GM12878 (cell line): ENCODE measurements at regions not wholly inside any gene's neighbourhood (a gene's known extent, or its start where the extent isn't known, plus 50 kb on each side); places are given as distances from the start of the nearest gene placed in this dataset.

Experiments used
- ATAC-seq: fragments of 200-7000 bp; cut with Tn5 transposase; 3 replicates; pipeline ENCODE4 v1.9.1; 2020; ENCODE audit warnings: mild to moderate bottlenecking, moderate library complexity
- BruUV-seq: library from RNA; stranded (reverse); fragments of 400-500 nt; replicated peaks from 2 replicates; lab custom pipeline; 2021; lab: Mats Ljungman, UMichigan
- CTCF ChIA-PET: fragments of 300-600 bp; sonication (Branson Sonifier 250); formaldehyde crosslinking; extraction: SDS; loops from one replicate; lab custom pipeline; 2021; ENCODE audit warnings: inconsistent platforms; lab: Yijun Ruan, JAX
- POLR2A ChIA-PET: fragments of 350-600 bp; formaldehyde crosslinking; extraction: SDS; loops from one replicate; lab custom pipeline; 2021; ENCODE audit warnings: inconsistent platforms; lab: Charles Lee
- RAD21 ChIA-PET: fragments of 300-600 bp; sonication (Branson Sonifier 250); formaldehyde crosslinking; loops from one replicate; lab custom pipeline; 2023; ENCODE audit warnings: antibody characterized with exemption; ENCODE audit not compliant: unreplicated experiment; lab: Charles Lee
- SMC1A ChIA-PET: fragments of 300-600 bp; sonication (Branson Sonifier 250); formaldehyde crosslinking; loops from one replicate; lab custom pipeline; 2023; ENCODE audit not compliant: unreplicated experiment, uncharacterized antibody; lab: Charles Lee
- DNase-seq: peaks from one replicate; pipeline ENCODE4 v3.0.0-alpha.2; 2011; ENCODE audit warnings: low read depth, low spot score
- FAIRE-seq: peaks from 3 replicates; lab custom pipeline; 2011; peaks lifted over from hg19 to GRCh38; lab: Jason Lieb, UNC
- H2AFZ ChIP-seq: 2 replicates; pipeline ENCODE4 v1.6.0; 2011; ENCODE audit warnings: low read depth, low read length, control low read depth; ENCODE audit not compliant: control insufficient read depth
- H3K27ac ChIP-seq: 2 replicates; pipeline ENCODE4 v1.5.1; 2011; ENCODE audit warnings: control low read depth; ENCODE audit not compliant: control insufficient read depth, insufficient read depth
- H3K27me3 ChIP-seq, 2 experiments: replicated peaks in 1 of 2; 2 replicates each; pipeline versions ENCODE4 v1.6.0 to v1.6.1; 2011; ENCODE audit warnings: low read length in 1 of 2; ENCODE audit not compliant: control insufficient read depth in 2 of 2, insufficient read depth in 2 of 2
- H3K36me3 ChIP-seq, 2 experiments: 2 replicates each; pipeline ENCODE4 v1.5.1; 2011; ENCODE audit warnings: low read length in 1 of 2; ENCODE audit not compliant: control insufficient read depth in 2 of 2, insufficient read depth in 2 of 2
- H3K4me1 ChIP-seq: 2 replicates; pipeline ENCODE4 v1.6.1; 2011; ENCODE audit warnings: mild to moderate bottlenecking, low read length, moderate library complexity, mixed read lengths; ENCODE audit not compliant: control insufficient read depth, insufficient read depth
- H3K4me2 ChIP-seq: 2 replicates; pipeline ENCODE4 v1.6.0; 2011; ENCODE audit warnings: control low read depth; ENCODE audit not compliant: control insufficient read depth, insufficient read depth
- H3K4me3 ChIP-seq: fragments of 200-600 bp; sonication (generic); 2 replicates; pipeline ENCODE4 v1.5.1; 2016
- H3K79me2 ChIP-seq: 2 replicates; pipeline ENCODE4 v1.6.0; 2011; ENCODE audit warnings: low read length; ENCODE audit not compliant: control insufficient read depth, insufficient read depth
- H3K9ac ChIP-seq: 2 replicates; pipeline ENCODE4 v1.8.0; 2011; ENCODE audit warnings: low read length, control low read depth, mixed read lengths; ENCODE audit not compliant: control insufficient read depth, insufficient read depth
- H3K9me3 ChIP-seq: replicated peaks from 3 replicates; pipeline ENCODE4 v1.5.1; 2011; ENCODE audit warnings: mild to moderate bottlenecking, low read length; ENCODE audit not compliant: control insufficient read depth, insufficient read depth
- H4K20me1 ChIP-seq: 2 replicates; pipeline ENCODE4 v1.6.0; 2011; ENCODE audit not compliant: control insufficient read depth, insufficient read depth
- ASH2L ChIP-seq: fragments of 300-600, 200-600 bp; sonication (generic); IDR thresholded peaks from 2 replicates; pipeline ENCODE4 v1.6.1; 2017; ENCODE audit warnings: low read depth, mild to moderate bottlenecking, borderline replicate concordance
- ATF3 ChIP-seq: IDR thresholded peaks from 2 replicates; pipeline ENCODE4 v1.6.1; 2011; ENCODE audit warnings: low read depth, mild to moderate bottlenecking, low read length, moderate library complexity, borderline replicate concordance; ENCODE audit errors: extremely low read depth
- ATF7 ChIP-seq: fragments of 450-650 bp; IDR thresholded peaks from 2 replicates; pipeline ENCODE4 v1.6.1; 2016; ENCODE audit warnings: low read depth, mild to moderate bottlenecking
- CBX3 ChIP-seq: fragments of 200-600 bp; sonication (generic); IDR thresholded peaks from 2 replicates; pipeline ENCODE4 v1.6.1; 2016; ENCODE audit warnings: low read depth, borderline replicate concordance
- GATAD2B ChIP-seq: fragments of 450-650 bp; conservative IDR thresholded peaks from 2 replicates; pipeline ENCODE4 v1.6.1; 2017; ENCODE audit warnings: low read depth, mild to moderate bottlenecking, moderate library complexity
- MAX ChIP-seq: IDR thresholded peaks from 2 replicates; pipeline ENCODE4 v1.6.1; 2012; ENCODE audit warnings: low read depth, low read length, improper control_type of control experiment
- RCOR1 ChIP-seq: conservative IDR thresholded peaks from 2 replicates; pipeline ENCODE4 v1.6.1; 2012; ENCODE audit warnings: low read depth, low read length, improper control_type of control experiment
- SMAD5 ChIP-seq: IDR thresholded peaks from 2 replicates; pipeline ENCODE4 v1.6.1; 2016; ENCODE audit warnings: antibody characterized with exemption, low read depth
- SRF ChIP-seq, 2 experiments: IDR thresholded peaks; 2 replicates each; pipeline ENCODE4 v1.6.1; 2011; ENCODE audit warnings: low read depth in 2 of 2, low read length in 2 of 2, mild to moderate bottlenecking in 1 of 2, moderate library complexity in 1 of 2
- ZNF592 ChIP-seq: fragments of 450-650 bp; IDR thresholded peaks from 2 replicates; pipeline ENCODE4 v1.6.1; 2017; ENCODE audit warnings: mild to moderate bottlenecking, moderate library complexity
- ZNF622 ChIP-seq: fragments of 450-650 bp; IDR thresholded peaks from 2 replicates; pipeline ENCODE4 v1.6.1; 2017; ENCODE audit warnings: mild to moderate bottlenecking, inconsistent platforms
- WGBS: methylation state at CpG from one replicate; pipeline ENCODE4 v1.1.6; 2016; ENCODE audit warnings: low lambda C conversion rate; ENCODE audit not compliant: insufficient replicate concordance, insufficient coverage; ENCODE audit errors: missing lambda C conversion rate; 5-methylcytosine and 5-hydroxymethylcytosine counted together
- in situ Hi-C: fragments of 300-500 bp; cut with MboI; formaldehyde crosslinking; loops from 9 replicates; pipeline ENCODE4 v1.14.3; 2018; ENCODE audit warnings: mixed read lengths
- intact Hi-C: fragments of 100-400 bp; cut with micrococcal nuclease; formaldehyde crosslinking; loops from one replicate; pipeline ENCODE4 v1.14.2; 2022; ENCODE audit not compliant: unreplicated experiment
- TF ChIP-seq, protein P1 (sequence below): fragments of 450-650 bp; IDR thresholded peaks from 2 replicates; pipeline ENCODE4 v1.6.1; 2016; ENCODE audit warnings: mild to moderate bottlenecking, moderate library complexity, borderline replicate concordance

GRCh38 chr10:83663918-83664317, 475.4 kb upstream of the GHITM start (continued):
- no peak for TF ChIP-seq CBX3

DNA sequence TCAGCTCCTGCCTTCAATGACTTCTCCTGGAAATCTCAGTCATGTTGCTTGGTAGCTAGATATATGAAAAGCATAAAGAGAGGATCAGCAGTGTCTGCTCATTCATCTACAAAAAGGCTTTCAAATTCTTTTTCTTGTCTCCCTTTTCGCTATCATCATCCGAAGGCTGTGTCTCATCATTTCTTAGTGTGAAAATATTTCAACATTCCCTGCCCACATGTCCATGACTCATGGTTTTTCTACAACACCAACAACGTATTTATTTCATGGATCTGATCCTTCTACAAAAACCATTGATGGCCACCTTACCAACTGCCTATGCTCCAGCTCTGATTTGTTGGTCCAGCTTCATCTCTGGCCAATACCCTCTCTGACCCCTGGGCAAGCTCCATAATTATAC, 472.5 kb upstream of the GHITM start:
- Histone ChIP-seq H4K20me1 (no peaks in the 10 kb centered on the region), H3K9ac (no peak overlapping the region)
- ChIA-PET CTCF (interaction anchor here (1.4 kb wide), 1 partner anchor 18 kb away, joined by 3 read pairs; no protein-coding TSS in a partner anchor), POLR2A (no interaction called here)
- TF ChIP-seq GATAD2B = no peak
- TF ChIP-seq ZNF592 = no peak
- TF ChIP-seq, protein P1, sequence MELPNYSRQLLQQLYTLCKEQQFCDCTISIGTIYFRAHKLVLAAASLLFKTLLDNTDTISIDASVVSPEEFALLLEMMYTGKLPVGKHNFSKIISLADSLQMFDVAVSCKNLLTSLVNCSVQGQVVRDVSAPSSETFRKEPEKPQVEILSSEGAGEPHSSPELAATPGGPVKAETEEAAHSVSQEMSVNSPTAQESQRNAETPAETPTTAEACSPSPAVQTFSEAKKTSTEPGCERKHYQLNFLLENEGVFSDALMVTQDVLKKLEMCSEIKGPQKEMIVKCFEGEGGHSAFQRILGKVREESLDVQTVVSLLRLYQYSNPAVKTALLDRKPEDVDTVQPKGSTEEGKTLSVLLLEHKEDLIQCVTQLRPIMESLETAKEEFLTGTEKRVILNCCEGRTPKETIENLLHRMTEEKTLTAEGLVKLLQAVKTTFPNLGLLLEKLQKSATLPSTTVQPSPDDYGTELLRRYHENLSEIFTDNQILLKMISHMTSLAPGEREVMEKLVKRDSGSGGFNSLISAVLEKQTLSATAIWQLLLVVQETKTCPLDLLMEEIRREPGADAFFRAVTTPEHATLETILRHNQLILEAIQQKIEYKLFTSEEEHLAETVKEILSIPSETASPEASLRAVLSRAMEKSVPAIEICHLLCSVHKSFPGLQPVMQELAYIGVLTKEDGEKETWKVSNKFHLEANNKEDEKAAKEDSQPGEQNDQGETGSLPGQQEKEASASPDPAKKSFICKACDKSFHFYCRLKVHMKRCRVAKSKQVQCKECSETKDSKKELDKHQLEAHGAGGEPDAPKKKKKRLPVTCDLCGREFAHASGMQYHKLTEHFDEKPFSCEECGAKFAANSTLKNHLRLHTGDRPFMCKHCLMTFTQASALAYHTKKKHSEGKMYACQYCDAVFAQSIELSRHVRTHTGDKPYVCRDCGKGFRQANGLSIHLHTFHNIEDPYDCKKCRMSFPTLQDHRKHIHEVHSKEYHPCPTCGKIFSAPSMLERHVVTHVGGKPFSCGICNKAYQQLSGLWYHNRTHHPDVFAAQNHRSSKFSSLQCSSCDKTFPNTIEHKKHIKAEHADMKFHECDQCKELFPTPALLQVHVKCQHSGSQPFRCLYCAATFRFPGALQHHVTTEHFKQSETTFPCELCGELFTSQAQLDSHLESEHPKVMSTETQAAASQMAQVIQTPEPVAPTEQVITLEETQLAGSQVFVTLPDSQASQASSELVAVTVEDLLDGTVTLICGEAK = no peak
- no peak for TF ChIP-seq RCOR1
- no peak for TF ChIP-seq ATF3
- TF ChIP-seq SRF (IDR thresholded peaks at IDR 0.05; ENCODE audit: low read depth in 2 of 2, low read length in 2 of 2) = no peak
- TF ChIP-seq ASH2L = no peak
- TF ChIP-seq ATF7 = no peak
- no peak for TF ChIP-seq MAX
- TF ChIP-seq ZNF622 = no peak
- no peak for TF ChIP-seq SMAD5
- TF ChIP-seq, all 136 proteins: peak for 0
- Histone ChIP-seq H3K4me3 (no peak overlapping the region), H3K36me3 (no peaks in the 10 kb centered on the region), H3K27me3 (no peaks in the 10 kb centered on the region), H3K4me1 (no peaks in the 10 kb centered on the region), H3K4me2 (no peak overlapping the region), H3K79me2 (no peaks in the 10 kb centered on the region), H2AFZ (no peak overlapping the region), H3K27ac (no peak overlapping the region), H3K9me3 (no peaks in the 10 kb centered on the region; the same call in 2 of the 3 replicates)
- SMC1A ChIA-PET = interaction anchor here (1.0 to 1.9 kb wide), 2 partner anchors 11 to 12 kb away, joined by 3 to 4 read pairs; no protein-coding TSS in a partner anchor
- intact Hi-C loops (no loop called here), in situ Hi-C loops (no loop called here)
- no peak for DNase-seq
- FAIRE-seq = no peak
- WGBS = 65% methylated on average over 3 of the region's 3 CpGs
- BruUV-seq = no TSS peak
- RAD21 ChIA-PET = no interaction called here
- no peak for ATAC-seq
